SK-N-SH (cell line): ENCODE measurements at regions not wholly inside any gene's neighbourhood (a gene's known extent, or its start where the extent isn't known, plus 50 kb on each side); places are given as distances from the start of the nearest gene placed in this dataset.
A peak's percentile ranks its signal among the peaks of the same experiment; 100 is the strongest.

Experiments
- CTCF ChIA-PET: fragments of 300-600, 350-600 bp; formaldehyde crosslinking; extraction: SDS; loops from one replicate; lab custom pipeline; 2021; lab: Yijun Ruan, JAX
- POLR2A ChIA-PET: fragments of 350-600 bp; sonication (Branson Sonifier 250); formaldehyde crosslinking; extraction: SDS; loops from one replicate; lab custom pipeline; 2020; ENCODE audit warnings: antibody characterized with exemption, inconsistent platforms; lab: Yijun Ruan, JAX
- DNase-seq: peaks from one replicate; pipeline ENCODE4 v3.0.0; 2012
- H2AFZ ChIP-seq: fragments of 200-600 bp; sonication (generic); 2 replicates; pipeline ENCODE4 v1.8.1; 2016; ENCODE audit warnings: antibody characterized with exemption, mild to moderate bottlenecking, low read depth
- H3F3A ChIP-seq: fragments of 200-600 bp; sonication (generic); replicated peaks from 2 replicates; pipeline ENCODE3; 2016; ENCODE audit warnings: antibody characterized with exemption, mild to moderate bottlenecking; ENCODE audit not compliant: insufficient read depth
- H3K27ac ChIP-seq, 2 experiments: fragments of 200-500 bp in 1 of 2; fragments of 200-600 bp in 1 of 2; sonication (Bioruptor generic) in 1 of 2; sonication (generic), shearing (Covaris generic) in 1 of 2; 2 replicates each; pipeline versions ENCODE4 v1.5.1 to v1.6.1; 2014 to 2016; ENCODE audit warnings: low read depth in 2 of 2, inconsistent platforms in 1 of 2, low read length in 1 of 2, mild to moderate bottlenecking in 1 of 2, mixed read lengths in 1 of 2
- H3K27me3 ChIP-seq: fragments of 200-600 bp; sonication (generic), shearing (Covaris generic); 2 replicates; pipeline ENCODE4 v1.6.1; 2016; ENCODE audit warnings: mixed run types; ENCODE audit not compliant: insufficient read depth
- H3K36me3 ChIP-seq, 2 experiments: fragments of 200-500 bp in 1 of 2; fragments of 200-600 bp in 1 of 2; sonication (Bioruptor generic) in 1 of 2; sonication (generic) in 1 of 2; replicated peaks in 1 of 2; 2 replicates each; pipeline versions ENCODE3 to v1.5.1; 2014 to 2016; ENCODE audit warnings: low read length in 1 of 2, mild to moderate bottlenecking in 1 of 2; ENCODE audit not compliant: insufficient read depth in 2 of 2, control insufficient read depth in 1 of 2
- H3K4me1 ChIP-seq, 2 experiments: fragments of 200-500 bp in 1 of 2; fragments of 200-600 bp in 1 of 2; sonication (Bioruptor generic) in 1 of 2; sonication (generic), shearing (Covaris generic) in 1 of 2; 2 replicates each; pipeline versions ENCODE4 v1.5.1 to v1.6.1; 2014 to 2016; ENCODE audit warnings: low read depth in 1 of 2, low read length in 1 of 2, mixed run types in 1 of 2; ENCODE audit not compliant: insufficient read depth in 2 of 2, control insufficient read depth in 1 of 2
- H3K4me2 ChIP-seq: fragments of 200-600 bp; sonication (generic), shearing (Covaris generic); 2 replicates; pipeline ENCODE4 v1.6.1; 2017; ENCODE audit warnings: mixed run types
- H3K4me3 ChIP-seq, 2 experiments: fragments of 200-500 bp in 1 of 2; fragments of 200-600 bp in 1 of 2; sonication (Bioruptor generic) in 1 of 2; sonication (generic), shearing (Covaris generic) in 1 of 2; 2 replicates each; pipeline versions ENCODE4 v1.5.1 to v1.8.1; 2014 to 2016; ENCODE audit warnings: low read depth in 2 of 2, inconsistent platforms in 1 of 2, low read length in 1 of 2, mild to moderate bottlenecking in 1 of 2, mixed read lengths in 1 of 2, moderate library complexity in 1 of 2
- H3K79me2 ChIP-seq: fragments of 200-600 bp; sonication (generic); 2 replicates; pipeline ENCODE4 v1.8.1; 2017; ENCODE audit warnings: mild to moderate bottlenecking; ENCODE audit not compliant: insufficient read depth
- H3K9ac ChIP-seq: fragments of 200-600 bp; sonication (generic); 2 replicates; pipeline ENCODE4 v1.6.1; 2017; ENCODE audit warnings: mixed run types
- H3K9me2 ChIP-seq: fragments of 200-600 bp; sonication (generic); 2 replicates; pipeline ENCODE4 v1.6.1; 2017; ENCODE audit warnings: mixed run types
- H3K9me3 ChIP-seq: fragments of 200-600 bp; sonication (generic); 2 replicates; pipeline ENCODE4 v1.6.1; 2017; ENCODE audit warnings: mixed run types, mild to moderate bottlenecking, moderate library complexity
- H4K20me1 ChIP-seq: fragments of 200-600 bp; sonication (generic); 2 replicates; pipeline ENCODE4 v1.6.1; 2017; ENCODE audit warnings: mild to moderate bottlenecking, mixed run types; ENCODE audit not compliant: insufficient read depth
- CHD2 ChIP-seq: fragments of 150-350 bp; IDR thresholded peaks from 2 replicates; pipeline ENCODE4 v1.6.1; 2018; ENCODE audit warnings: low read length; ENCODE audit not compliant: partially characterized antibody
- CTCF ChIP-seq: fragments of 200-600 bp; sonication (generic); IDR thresholded peaks from 2 replicates; pipeline ENCODE4 v1.6.1; 2017; ENCODE audit warnings: antibody characterized with exemption, mild to moderate bottlenecking, moderate library complexity
- EP300 ChIP-seq, 2 experiments: IDR thresholded peaks; 2 replicates each; pipeline versions ENCODE4 v1.4.0 to v1.6.1; 2012; ENCODE audit warnings: borderline replicate concordance in 1 of 2, low read depth in 1 of 2, low read length in 1 of 2
- EZH2phosphoT487 ChIP-seq: fragments of 200-600 bp; sonication (generic); IDR thresholded peaks from 2 replicates; pipeline ENCODE4 v1.6.1; 2017; ENCODE audit warnings: low read depth, mixed run types, mild to moderate bottlenecking, antibody characterized with exemption, moderate library complexity, borderline replicate concordance
- FOSL2 ChIP-seq: IDR thresholded peaks from 2 replicates; pipeline ENCODE4 v1.4.0; 2012; ENCODE audit warnings: low read depth, mild to moderate bottlenecking, moderate library complexity, borderline replicate concordance
- FOXJ3 ChIP-seq: sonication (generic); formaldehyde crosslinking; IDR thresholded peaks from 2 replicates; pipeline ENCODE4 v1.5.1; 2020; ENCODE audit warnings: mild to moderate bottlenecking, missing genetic modification reagents
- FOXM1 ChIP-seq: IDR thresholded peaks from 2 replicates; pipeline ENCODE4 v1.4.0; 2012; ENCODE audit warnings: low read depth, mild to moderate bottlenecking
- IRF3 ChIP-seq: fragments of 150-350 bp; IDR thresholded peaks from 2 replicates; pipeline ENCODE4 v1.6.1; 2016; ENCODE audit warnings: mild to moderate bottlenecking, low read depth, low read length
- MAX ChIP-seq: IDR thresholded peaks from 2 replicates; pipeline ENCODE4 v1.4.0; 2012; ENCODE audit warnings: low read depth
- MXI1 ChIP-seq: IDR thresholded peaks from 2 replicates; pipeline ENCODE4 v1.6.1; 2012; ENCODE audit warnings: mild to moderate bottlenecking, low read depth, low read length, improper control_type of control experiment
- RAD21 ChIP-seq: IDR thresholded peaks from 2 replicates; pipeline ENCODE4 v1.6.1; 2012; ENCODE audit warnings: mild to moderate bottlenecking, low read length
- SIN3A ChIP-seq: IDR thresholded peaks from 2 replicates; pipeline ENCODE4 v1.6.1; 2012; ENCODE audit warnings: low read depth, mild to moderate bottlenecking, low read length, moderate library complexity, borderline replicate concordance
- SMC3 ChIP-seq: IDR thresholded peaks from 2 replicates; pipeline ENCODE4 v1.6.1; 2012; ENCODE audit warnings: low read depth, low read length, improper control_type of control experiment
- TCF12 ChIP-seq: IDR thresholded peaks from 2 replicates; pipeline ENCODE4 v1.4.0; 2012
- WGBS: methylation state at CpG from one replicate; pipeline ENCODE4 v1.1.6; 2017; ENCODE audit warnings: low lambda C conversion rate; 5-methylcytosine and 5-hydroxymethylcytosine counted together
- TF ChIP-seq, protein P1 (sequence below): IDR thresholded peaks from 2 replicates; pipeline ENCODE4 v1.4.0; 2012; ENCODE audit warnings: low read depth, borderline replicate concordance

GRCh38 chr3:191809326-191809949, 348.5 kb downstream of the PYDC2 start:
- Histone ChIP-seq H3K4me2 (no peak overlapping the region), H3K79me2 (no peaks in the 10 kb centered on the region), H3K36me3 (no peaks in the 10 kb centered on the region), H2AFZ (no peak overlapping the region), H4K20me1 (no peaks in the 10 kb centered on the region), H3F3A (no peaks in the 10 kb centered on the region), H3K27ac (no peak overlapping the region), H3K9me2 (no peaks in the 10 kb centered on the region), H3K4me1 (no peaks in the 10 kb centered on the region), H3K9me3 (no peaks in the 10 kb centered on the region; the same call in 1 of the 2 replicates), H3K9ac (no peak overlapping the region), H3K4me3 (no peak overlapping the region), H3K27me3 (no peaks in the 10 kb centered on the region)
- TF ChIP-seq RAD21 (peak; percentile 48), CTCF (peak; percentile 13; the same call in 1 of the 2 replicates), SMC3 (0 out of 2 replicates have a peak, but pooled peaks have one; percentile 6)
- TF ChIP-seq, protein P1, sequence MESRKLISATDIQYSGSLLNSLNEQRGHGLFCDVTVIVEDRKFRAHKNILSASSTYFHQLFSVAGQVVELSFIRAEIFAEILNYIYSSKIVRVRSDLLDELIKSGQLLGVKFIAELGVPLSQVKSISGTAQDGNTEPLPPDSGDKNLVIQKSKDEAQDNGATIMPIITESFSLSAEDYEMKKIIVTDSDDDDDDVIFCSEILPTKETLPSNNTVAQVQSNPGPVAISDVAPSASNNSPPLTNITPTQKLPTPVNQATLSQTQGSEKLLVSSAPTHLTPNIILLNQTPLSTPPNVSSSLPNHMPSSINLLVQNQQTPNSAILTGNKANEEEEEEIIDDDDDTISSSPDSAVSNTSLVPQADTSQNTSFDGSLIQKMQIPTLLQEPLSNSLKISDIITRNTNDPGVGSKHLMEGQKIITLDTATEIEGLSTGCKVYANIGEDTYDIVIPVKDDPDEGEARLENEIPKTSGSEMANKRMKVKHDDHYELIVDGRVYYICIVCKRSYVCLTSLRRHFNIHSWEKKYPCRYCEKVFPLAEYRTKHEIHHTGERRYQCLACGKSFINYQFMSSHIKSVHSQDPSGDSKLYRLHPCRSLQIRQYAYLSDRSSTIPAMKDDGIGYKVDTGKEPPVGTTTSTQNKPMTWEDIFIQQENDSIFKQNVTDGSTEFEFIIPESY, result no peak
- ChIA-PET CTCF (interaction anchor here (1.3 kb wide), 1 partner anchor 388 kb away, joined by 3 read pairs; no protein-coding TSS in a partner anchor), POLR2A (no interaction called here)
- 13% methylated on average over 1 of the region's 1 CpG for WGBS
- no peak for DNase-seq

GRCh38 chr3:191813245-191813644, 352.3 kb downstream of the PYDC2 start:
- H3F3A ChIP-seq, result no peaks in the 10 kb centered on the region
- DNase-seq, result no peak
- H3K9me3 ChIP-seq, result no peaks in the 10 kb centered on the region; the same call in 1 of the 2 replicates
- H3K9me2 ChIP-seq, result no peaks in the 10 kb centered on the region
- no peak overlapping the region for H3K27ac ChIP-seq
- no peaks in the 10 kb centered on the region for H3K36me3 ChIP-seq
- H3K79me2 ChIP-seq, result no peaks in the 10 kb centered on the region
- POLR2A ChIA-PET, result no interaction called here
- H3K4me3 ChIP-seq, result no peak overlapping the region
- no peaks in the 10 kb centered on the region for H3K27me3 ChIP-seq
- CTCF ChIA-PET, result no interaction called here
- H4K20me1 ChIP-seq, result no peaks in the 10 kb centered on the region
- no peak overlapping the region for H3K4me2 ChIP-seq
- no peak overlapping the region for H3K9ac ChIP-seq
- no peak for TF ChIP-seq IRF3
- no peak for TF ChIP-seq EZH2phosphoT487
- TF ChIP-seq CHD2, result no peak
- TF ChIP-seq FOSL2, result no peak
- TF ChIP-seq FOXJ3 (CRISPR knock-in tag), result no peak
- TF ChIP-seq EP300 (IDR thresholded peaks at IDR 0.05; ENCODE audit: borderline replicate concordance in 1 of 2, low read depth in 1 of 2, low read length in 1 of 2), result no peak
- TF ChIP-seq SIN3A, result no peak
- no peak for TF ChIP-seq MXI1
- no peak for TF ChIP-seq TCF12
- no peak for TF ChIP-seq MAX
- TF ChIP-seq SMC3, result no peak
- no peak for TF ChIP-seq FOXM1
- H2AFZ ChIP-seq, result no peak overlapping the region
- no peaks in the 10 kb centered on the region for H3K4me1 ChIP-seq
